Neuronal stem cell (in vitro differentiated cells): ENCODE measurements at regions not wholly inside any gene's neighbourhood (a gene's known extent, or its start where the extent isn't known, plus 50 kb on each side); places are given as distances from the start of the nearest gene placed in this dataset.

Experiments
- DNase-seq: peaks from one replicate; pipeline ENCODE4 v3.0.0-alpha.2; 2013; ENCODE audit warnings: low spot score
- H2AFZ ChIP-seq: one replicate; pipeline ENCODE4 v1.6.1; 2013; ENCODE audit warnings: mild to moderate bottlenecking, low read length, inconsistent platforms
- H2AK5ac ChIP-seq: 2 replicates; pipeline ENCODE4 v1.6.1; 2013; ENCODE audit warnings: low read depth, mild to moderate bottlenecking, inconsistent platforms, low read length, moderate library complexity, mixed read lengths
- H2BK120ac ChIP-seq: 2 replicates; pipeline ENCODE4 v1.6.1; 2013; ENCODE audit warnings: low read depth, mild to moderate bottlenecking, inconsistent platforms, low read length, moderate library complexity, mixed read lengths
- H2BK12ac ChIP-seq: one replicate; pipeline ENCODE4 v1.6.1; 2013; ENCODE audit warnings: low read length, inconsistent platforms
- H2BK15ac ChIP-seq: 2 replicates; pipeline ENCODE4 v1.6.1; 2013; ENCODE audit warnings: mild to moderate bottlenecking, low read length, inconsistent platforms, mixed read lengths
- H2BK5ac ChIP-seq: one replicate; pipeline ENCODE4 v1.6.1; 2013; ENCODE audit warnings: inconsistent platforms, mild to moderate bottlenecking, low read length, moderate library complexity
- H3K14ac ChIP-seq: one replicate; pipeline ENCODE4 v1.6.1; 2013; ENCODE audit warnings: low read length, inconsistent platforms
- H3K18ac ChIP-seq: 2 replicates; pipeline ENCODE4 v1.6.1; 2013; ENCODE audit warnings: low read length, inconsistent platforms
- H3K23ac ChIP-seq: 2 replicates; pipeline ENCODE4 v1.6.1; 2013; ENCODE audit warnings: low read depth, mild to moderate bottlenecking, mixed read lengths, low read length, inconsistent platforms; ENCODE audit not compliant: poor library complexity
- H3K27ac ChIP-seq: replicated peaks from 3 replicates; pipeline ENCODE4 v1.5.1; 2013; ENCODE audit warnings: low read length, inconsistent platforms
- H3K27me3 ChIP-seq, 3 experiments: 2 replicates each; pipeline ENCODE4 v1.6.1; 2013; ENCODE audit warnings: low read length in 3 of 3, mild to moderate bottlenecking in 2 of 3, inconsistent platforms in 1 of 3, low read depth in 1 of 3, mixed read lengths in 1 of 3, moderate library complexity in 1 of 3; ENCODE audit not compliant: control insufficient read depth in 3 of 3, insufficient read depth in 3 of 3
- H3K36me3 ChIP-seq, 2 donors: replicated peaks in 1 of 2; 2 replicates each; pipeline ENCODE4 v1.6.1; 2013; ENCODE audit warnings: low read length in 2 of 2; ENCODE audit not compliant: control insufficient read depth in 2 of 2, insufficient read depth in 2 of 2
- H3K4ac ChIP-seq: 2 replicates; pipeline ENCODE4 v1.6.1; 2013; ENCODE audit warnings: inconsistent platforms, mild to moderate bottlenecking, low read length, moderate library complexity
- H3K4me1 ChIP-seq, 2 donors: 1 replicate in 1 of 2; 2 replicates in 1 of 2; pipeline ENCODE4 v1.6.1; 2013; ENCODE audit warnings: low read length in 2 of 2, low read depth in 1 of 2; ENCODE audit not compliant: control insufficient read depth in 2 of 2, insufficient read depth in 1 of 2
- H3K4me2 ChIP-seq: one replicate; pipeline ENCODE4 v1.6.1; 2013; ENCODE audit warnings: mild to moderate bottlenecking, low read length, inconsistent platforms; ENCODE audit not compliant: insufficient read depth, poor library complexity, severe bottlenecking
- H3K4me3 ChIP-seq, 2 donors: 2 replicates each; pipeline ENCODE4 v1.5.1; 2013; ENCODE audit warnings: low read length in 2 of 2, mild to moderate bottlenecking in 2 of 2, inconsistent platforms in 1 of 2, moderate library complexity in 1 of 2
- H3K79me1 ChIP-seq: one replicate; pipeline ENCODE4 v1.6.1; 2013; ENCODE audit warnings: low read depth, mild to moderate bottlenecking, inconsistent platforms, low read length, moderate library complexity
- H3K9ac ChIP-seq: one replicate; pipeline ENCODE4 v1.6.1; 2013; ENCODE audit warnings: mild to moderate bottlenecking, low read depth, low read length, inconsistent platforms; ENCODE audit not compliant: poor library complexity
- H3K9me3 ChIP-seq, 2 donors: replicated peaks in 1 of 2; 2 replicates each; pipeline versions ENCODE3 to v1.6.1; 2013; ENCODE audit warnings: low read length in 2 of 2, mild to moderate bottlenecking in 2 of 2, inconsistent platforms in 1 of 2, low read depth in 1 of 2, mixed read lengths in 1 of 2, moderate library complexity in 1 of 2; ENCODE audit not compliant: control insufficient read depth in 2 of 2, insufficient read depth in 1 of 2
- H4K8ac ChIP-seq: one replicate; pipeline ENCODE4 v1.6.1; 2013; ENCODE audit warnings: low read depth, mild to moderate bottlenecking, inconsistent platforms, low read length, moderate library complexity
- H4K91ac ChIP-seq: one replicate; pipeline ENCODE4 v1.6.1; 2013; ENCODE audit warnings: low read length, low read depth, mild to moderate bottlenecking, inconsistent platforms; ENCODE audit not compliant: poor library complexity
- WGBS, 2 donors: extraction: QIAGEN DNeasy Blood & Tissue Kit; methylation state at CpG; one replicate each; pipeline ENCODE4 v1.1.7; 2013; ENCODE audit warnings: missing lambda C conversion rate in 2 of 2, mixed read lengths in 1 of 2; ENCODE audit not compliant: insufficient read length in 2 of 2, insufficient replicate concordance in 1 of 2; ENCODE audit errors: extremely low coverage in 2 of 2; 5-methylcytosine and 5-hydroxymethylcytosine counted together

DNA sequence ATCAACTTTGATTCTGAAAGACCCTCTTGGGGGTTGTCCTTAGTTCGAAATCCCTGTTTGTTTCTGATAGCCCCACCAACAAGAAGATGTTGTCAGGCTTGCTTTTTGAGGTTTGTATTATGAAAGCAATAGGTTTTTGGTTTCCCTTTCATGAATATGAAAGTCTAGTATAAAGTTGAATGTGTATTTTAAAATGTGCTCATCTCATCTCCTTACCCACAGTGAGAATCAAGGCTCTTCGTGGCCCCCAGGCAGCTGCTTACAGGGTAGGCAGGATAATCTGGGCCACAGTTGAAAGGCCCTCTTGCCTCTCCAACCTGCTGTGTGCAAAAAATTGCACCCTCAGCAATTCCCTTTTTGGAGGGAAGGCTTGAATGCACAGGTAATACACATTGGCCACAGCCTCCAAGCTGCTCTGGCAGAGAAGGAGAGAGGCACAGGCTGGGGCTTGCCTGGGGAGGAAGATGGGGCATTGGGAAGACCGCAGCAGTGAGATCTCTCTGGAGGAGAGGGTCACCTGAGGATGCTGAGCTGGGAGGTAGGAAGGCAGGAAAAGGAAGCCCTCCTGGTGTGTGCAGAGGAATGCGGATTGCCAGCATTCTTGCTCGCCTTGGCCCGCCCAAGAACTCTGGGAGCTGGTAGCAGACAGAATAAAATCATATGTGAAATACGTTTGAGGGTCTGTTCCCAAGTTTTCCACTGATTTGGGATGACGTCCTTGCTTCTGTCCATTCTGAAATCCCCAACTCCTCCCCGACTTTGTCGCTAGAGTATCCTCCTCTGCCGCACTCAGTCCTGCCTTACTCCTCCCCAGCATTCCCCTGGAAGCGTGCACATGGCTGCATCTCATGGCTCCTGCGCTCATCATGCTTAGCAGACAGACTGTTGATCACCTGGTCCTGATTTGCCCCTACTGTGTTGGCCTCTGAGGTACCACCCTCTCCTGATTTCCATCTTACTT lies 196.4 kb downstream of the RPLP1 start:
- Histone ChIP-seq H3K9ac (no peak overlapping the region), H3K9me3 (no peaks in the 10 kb centered on the region), H3K18ac (peak overlapping the region; percentile 23), H4K8ac (no peak overlapping the region), H3K79me1 (no peaks in the 10 kb centered on the region), H3K4ac (no peak overlapping the region), H3K27me3 (peaks cover 0 to 10% (median 3%) of the 10 kb centered on the region in 3 experiments), H2AK5ac (no peak overlapping the region), H4K91ac (no peak overlapping the region), H2BK15ac (no peak overlapping the region), H3K4me2 (no peak overlapping the region), H2BK5ac (no peak overlapping the region), H3K36me3 (no peaks in the 10 kb centered on the region), H2BK12ac (no peak overlapping the region), H3K23ac (no peak overlapping the region), H3K14ac (no peak overlapping the region), H2BK120ac (no peak overlapping the region), H2AFZ (no peak overlapping the region), H3K4me3 (no peak overlapping the region), H3K4me1 (peaks cover 0 to 16% of the 10 kb centered on the region in 2 donors), H3K27ac (no peak overlapping the region)
- whole genome bisulfite sequencing, 2 donors: no CpG with 5 or more reads among the region's 13 CpGs
- no peak for DNase-seq

GRCh38 chr15:69652293-69652692 lies 199.7 kb downstream of the RPLP1 start:
- no CpG with 5 or more reads among the region's 1 CpG for WGBS, 2 donors
- no peak overlapping the region for H3K23ac ChIP-seq
- no peak overlapping the region for H3K4ac ChIP-seq
- H3K4me2 ChIP-seq: no peak overlapping the region
- H3K4me1 ChIP-seq: peaks cover 0 to 10% of the 10 kb centered on the region in 2 donors
- H3K4me3 ChIP-seq: no peak overlapping the region
- H4K91ac ChIP-seq: no peak overlapping the region
- H2BK12ac ChIP-seq: no peak overlapping the region
- H3K36me3 ChIP-seq: no peaks in the 10 kb centered on the region
- no peak overlapping the region for H3K27ac ChIP-seq
- H2AK5ac ChIP-seq: no peak overlapping the region
- DNase-seq: no peak
- H2BK5ac ChIP-seq: no peak overlapping the region
- no peak overlapping the region for H3K9ac ChIP-seq
- H3K18ac ChIP-seq: no peak overlapping the region
- H4K8ac ChIP-seq: no peak overlapping the region
- no peaks in the 10 kb centered on the region for H3K9me3 ChIP-seq
- no peak overlapping the region for H2BK15ac ChIP-seq
- H2BK120ac ChIP-seq: no peak overlapping the region
- H2AFZ ChIP-seq: no peak overlapping the region
- no peaks in the 10 kb centered on the region for H3K79me1 ChIP-seq
- H3K27me3 ChIP-seq: peaks cover 0 to 8% (median 3%) of the 10 kb centered on the region in 3 experiments
- H3K14ac ChIP-seq: no peak overlapping the region

- Histone ChIP-seq H4K91ac (no peak overlapping the region), H3K4me2 (no peak overlapping the region), H3K27me3 (peaks cover 0 to 8% (median 3%) of the 10 kb centered on the region in 3 experiments), H2AK5ac (no peak overlapping the region), H2BK15ac (no peak overlapping the region), H3K4me3 (no peak overlapping the region), H4K8ac (no peak overlapping the region), H3K18ac (no peak overlapping the region), H3K9me3 (no peaks in the 10 kb centered on the region), H2BK120ac (no peak overlapping the region), H3K79me1 (no peaks in the 10 kb centered on the region), H3K9ac (no peak overlapping the region), H3K4me1 (peaks cover 0 to 9% of the 10 kb centered on the region in 2 donors), H2AFZ (no peak overlapping the region), H3K23ac (no peak overlapping the region), H2BK12ac (no peak overlapping the region), H3K36me3 (no peaks in the 10 kb centered on the region), H3K27ac (no peak overlapping the region), H3K14ac (no peak overlapping the region), H3K4ac (no peak overlapping the region), H2BK5ac (no peak overlapping the region)
- WGBS, 2 donors: no CpG with 5 or more reads among the region's 5 CpGs
- DNase-seq: no peak
Measured at GRCh38 chr15:69652751-69653305, 200.2 kb downstream of the RPLP1 start.

GRCh38 chr15:69653306-69653705 lies 200.7 kb downstream of the RPLP1 start:
- Histone ChIP-seq H3K4me2 (no peak overlapping the region), H3K9ac (no peak overlapping the region), H2BK5ac (no peak overlapping the region), H3K18ac (no peak overlapping the region), H2BK12ac (no peak overlapping the region), H2BK120ac (no peak overlapping the region), H4K8ac (no peak overlapping the region), H3K9me3 (no peaks in the 10 kb centered on the region), H3K27me3 (peaks cover 0 to 8% (median 3%) of the 10 kb centered on the region in 3 experiments), H2AFZ (no peak overlapping the region), H3K23ac (no peak overlapping the region), H3K4me3 (no peak overlapping the region), H3K14ac (no peak overlapping the region), H3K36me3 (no peaks in the 10 kb centered on the region), H4K91ac (no peak overlapping the region), H3K27ac (no peak overlapping the region), H2BK15ac (no peak overlapping the region), H3K79me1 (no peaks in the 10 kb centered on the region), H3K4ac (no peak overlapping the region), H2AK5ac (no peak overlapping the region), H3K4me1 (peaks cover 0 to 6% of the 10 kb centered on the region in 2 donors)
- WGBS, 2 donors: no CpG with 5 or more reads among the region's 1 CpG
- DNase-seq: no peak
